ENCODE measurements at regions not wholly inside any gene's neighbourhood (a gene's known extent, or its start where the extent isn't known, plus 50 kb on each side); places are given as distances from the start of the nearest gene placed in this dataset.

GRCh38 chr2:9076755-9077154, 73.3 kb upstream of the MBOAT2 start:
- no peak for DNase-seq

GRCh38 chr2:9076210-9076609, 72.7 kb upstream of the MBOAT2 start:
- no peak for DNase-seq

- DNase-seq, result no peak
Observed at GRCh38 chr2:9074930-9075329, 71.4 kb upstream of the MBOAT2 start.

GRCh38 chr2:9071584-9072124, 68.2 kb upstream of the MBOAT2 start:
- DNase-seq, result no peak

GRCh38 chr2:9071032-9071431, 67.5 kb upstream of the MBOAT2 start:
- DNase-seq, result no peak

- DNase-seq, result no peak
Observed at GRCh38 chr2:9069543-9069942, 66.1 kb upstream of the MBOAT2 start.

GRCh38 chr2:9065901-9066300, 62.4 kb upstream of the MBOAT2 start:
- DNase-seq, result no peak

- no peak for DNase-seq
Observed at GRCh38 chr2:9063023-9063606, 59.6 kb upstream of the MBOAT2 start.

GRCh38 chr2:9060819-9061218, 57.3 kb upstream of the MBOAT2 start:
- DNase-seq, result no peak

- DNase-seq, result no peak
Observed at GRCh38 chr2:9057939-9058761, 54.7 kb upstream of the MBOAT2 start.

- no peak for DNase-seq
Observed at GRCh38 chr2:9055471-9055870, 52.0 kb upstream of the MBOAT2 start.

GRCh38 chr2:9053534-9053931, 50.0 kb upstream of the MBOAT2 start:
- DNase-seq, result no peak

All from femur (tissue), 1 donor.